H9 (cell line): ENCODE measurements at regions not wholly inside any gene's neighbourhood (a gene's known extent, or its start where the extent isn't known, plus 50 kb on each side); places are given as distances from the start of the nearest gene placed in this dataset.

Experiments
- DNase-seq: peaks from one replicate; pipeline ENCODE4 v3.0.0-alpha.2; 2017
- H2AFZ ChIP-seq: one replicate; pipeline ENCODE4 v1.6.1; 2013; ENCODE audit warnings: mild to moderate bottlenecking, low read length, control low read depth, moderate library complexity
- H2AK5ac ChIP-seq: 2 replicates; pipeline ENCODE4 v1.6.1; 2013; ENCODE audit warnings: low read length, control low read depth, mixed read lengths; ENCODE audit not compliant: insufficient read length
- H2BK120ac ChIP-seq: one replicate; pipeline ENCODE4 v1.6.1; 2013; ENCODE audit warnings: low read depth, mild to moderate bottlenecking, low read length, control low read depth, inconsistent platforms; ENCODE audit not compliant: poor library complexity, severe bottlenecking
- H2BK12ac ChIP-seq: 2 replicates; pipeline ENCODE4 v1.6.1; 2013; ENCODE audit warnings: low read length, control low read depth, mixed read lengths, low read depth; ENCODE audit not compliant: insufficient read length
- H2BK15ac ChIP-seq: 2 replicates; pipeline ENCODE4 v1.6.1; 2013; ENCODE audit warnings: low read depth, low read length, control low read depth
- H2BK20ac ChIP-seq: one replicate; pipeline ENCODE4 v1.6.1; 2013; ENCODE audit warnings: low read depth, mild to moderate bottlenecking, low read length, control low read depth, inconsistent platforms; ENCODE audit not compliant: poor library complexity, severe bottlenecking
- H2BK5ac ChIP-seq: 2 replicates; pipeline ENCODE4 v1.6.1; 2013; ENCODE audit warnings: low read length, control low read depth, mixed read lengths; ENCODE audit not compliant: insufficient read length
- H3K14ac ChIP-seq: 2 replicates; pipeline ENCODE4 v1.6.1; 2013; ENCODE audit warnings: low read length, control low read depth; ENCODE audit not compliant: insufficient read depth
- H3K18ac ChIP-seq: 2 replicates; pipeline ENCODE4 v1.6.1; 2013; ENCODE audit warnings: low read depth, mild to moderate bottlenecking, mixed read lengths, low read length, control low read depth; ENCODE audit not compliant: insufficient read length
- H3K23ac ChIP-seq: 2 replicates; pipeline ENCODE4 v1.6.1; 2013; ENCODE audit warnings: low read length, control low read depth, mixed read lengths, low read depth; ENCODE audit not compliant: insufficient read length
- H3K23me2 ChIP-seq: 2 replicates; pipeline ENCODE4 v1.6.1; 2013; ENCODE audit warnings: low read depth, mild to moderate bottlenecking, mixed read lengths, low read length, control low read depth; ENCODE audit not compliant: insufficient read length, poor library complexity, severe bottlenecking
- H3K27ac ChIP-seq: 2 replicates; pipeline ENCODE4 v1.5.1; 2013; ENCODE audit warnings: low read length, control low read depth, mixed read lengths, low read depth; ENCODE audit not compliant: insufficient read length
- H3K27me3 ChIP-seq: 2 replicates; pipeline ENCODE4 v1.6.1; 2013; ENCODE audit warnings: low read length, control low read depth, inconsistent platforms; ENCODE audit not compliant: insufficient read depth
- H3K4ac ChIP-seq: 2 replicates; pipeline ENCODE4 v1.6.1; 2013; ENCODE audit warnings: low read depth, mild to moderate bottlenecking, control low read depth, inconsistent platforms, low read length, moderate library complexity
- H3K4me1 ChIP-seq: 2 replicates; pipeline ENCODE4 v1.6.1; 2013; ENCODE audit warnings: low read length, control low read depth, inconsistent platforms; ENCODE audit not compliant: insufficient read depth
- H3K4me2 ChIP-seq: 2 replicates; pipeline ENCODE4 v1.6.1; 2013; ENCODE audit warnings: low read length, control low read depth, mixed read lengths; ENCODE audit not compliant: insufficient read length, insufficient read depth
- H3K56ac ChIP-seq: 2 replicates; pipeline ENCODE4 v1.6.1; 2013; ENCODE audit warnings: low read depth, mild to moderate bottlenecking, mixed read lengths, low read length, control low read depth; ENCODE audit not compliant: insufficient read length
- H3K79me1 ChIP-seq: 2 replicates; pipeline ENCODE4 v1.6.1; 2013; ENCODE audit warnings: low read depth, mild to moderate bottlenecking, moderate library complexity, low read length, control low read depth, inconsistent platforms; ENCODE audit not compliant: insufficient read depth, poor library complexity, severe bottlenecking
- H3K79me2 ChIP-seq: 2 replicates; pipeline ENCODE4 v1.6.1; 2013; ENCODE audit warnings: low read length, control low read depth, inconsistent platforms; ENCODE audit not compliant: insufficient read depth
- H3K9ac ChIP-seq: 2 replicates; pipeline ENCODE4 v1.6.1; 2013; ENCODE audit warnings: low read length, control low read depth, mixed read lengths; ENCODE audit not compliant: insufficient read length; ENCODE audit errors: extremely low read depth
- H3K9me3 ChIP-seq: one replicate; pipeline ENCODE4 v1.6.1; 2013; ENCODE audit warnings: low read depth, low read length, inconsistent platforms; ENCODE audit not compliant: control insufficient read depth
- H3T11ph ChIP-seq: one replicate; pipeline ENCODE4 v1.6.1; 2013; ENCODE audit warnings: mild to moderate bottlenecking, low read length, control low read depth, inconsistent platforms
- H4K20me1 ChIP-seq: one replicate; pipeline ENCODE4 v1.6.1; 2013; ENCODE audit not compliant: control insufficient read depth, insufficient read length, insufficient read depth
- H4K5ac ChIP-seq: 2 replicates; pipeline ENCODE4 v1.6.1; 2013; ENCODE audit warnings: low read depth, mild to moderate bottlenecking, mixed read lengths, low read length, control low read depth; ENCODE audit not compliant: insufficient read length
- H4K8ac ChIP-seq: replicated peaks from 2 replicates; pipeline ENCODE4 v1.6.1; 2013; ENCODE audit warnings: low read length, control low read depth, mixed read lengths, low read depth; ENCODE audit not compliant: insufficient read length
- H4K91ac ChIP-seq: 2 replicates; pipeline ENCODE4 v1.6.1; 2013; ENCODE audit warnings: low read depth, mild to moderate bottlenecking, moderate library complexity, mixed read lengths, low read length, control low read depth; ENCODE audit not compliant: insufficient read length
- H3K27ac Mint-ChIP-seq, 3 experiments: 2 replicates in 2 of 3; 3 replicates in 1 of 3; pipeline ENCODE4 v1.8.0; 2020 to 2021; ENCODE audit warnings: mixed read lengths in 3 of 3, mild to moderate bottlenecking in 1 of 3, moderate library complexity in 1 of 3
- H3K27me3 Mint-ChIP-seq: 2 replicates; pipeline ENCODE4 v1.8.0; 2021; ENCODE audit warnings: low read depth, mild to moderate bottlenecking, moderate library complexity, mixed read lengths
- H3K36me3 Mint-ChIP-seq, 3 experiments: 2 replicates in 2 of 3; 3 replicates in 1 of 3; pipeline ENCODE4 v1.8.0; 2020 to 2021; ENCODE audit warnings: low read depth in 3 of 3, mixed read lengths in 3 of 3; ENCODE audit not compliant: insufficient read depth in 1 of 3
- H3K4me1 Mint-ChIP-seq, 2 experiments: 2 replicates each; pipeline ENCODE4 v1.8.0; 2020; ENCODE audit warnings: mixed read lengths in 2 of 2
- H3K4me3 Mint-ChIP-seq, 2 experiments: 2 replicates in 1 of 2; 3 replicates in 1 of 2; pipeline ENCODE4 v1.8.0; 2020 to 2021; ENCODE audit warnings: mild to moderate bottlenecking in 2 of 2, mixed read lengths in 2 of 2, moderate library complexity in 1 of 2
- H3K9me3 Mint-ChIP-seq, 2 experiments: 2 replicates in 1 of 2; 3 replicates in 1 of 2; pipeline ENCODE4 v1.8.0; 2020; ENCODE audit warnings: mild to moderate bottlenecking in 2 of 2, mixed read lengths in 2 of 2, moderate library complexity in 1 of 2
- CTCF ChIP-seq: fragments of 200-600 bp; sonication (generic); conservative IDR thresholded peaks from 3 replicates; pipeline ENCODE4 v1.8.0; 2021; ENCODE audit warnings: antibody characterized with exemption, mild to moderate bottlenecking

GRCh38 chr21:41558842-41559241, 50.9 kb upstream of the TMPRSS2 start:
- no peak overlapping the region for H3K4me3 Mint-ChIP-seq
- H3K36me3 Mint-ChIP-seq = no peaks in the 10 kb centered on the region; a peak in 1 of 7 replicates
- Histone ChIP-seq H3K23me2 (no peaks in the 10 kb centered on the region), H2BK5ac (no peak overlapping the region), H3K4me2 (no peak overlapping the region), H4K8ac (no peak overlapping the region), H3K27ac (no peak overlapping the region), H4K5ac (no peak overlapping the region), H3K4ac (no peak overlapping the region), H3K79me1 (no peaks in the 10 kb centered on the region), H4K91ac (no peak overlapping the region), H2BK20ac (no peak overlapping the region), H3K9me3 (no peaks in the 10 kb centered on the region), H3K14ac (no peak overlapping the region), H2BK15ac (no peak overlapping the region), H2AFZ (no peak overlapping the region), H3T11ph (no peak overlapping the region), H2AK5ac (no peak overlapping the region), H2BK12ac (no peak overlapping the region), H3K18ac (no peak overlapping the region), H3K4me1 (no peaks in the 10 kb centered on the region), H4K20me1 (no peaks in the 10 kb centered on the region), H3K27me3 (no peaks in the 10 kb centered on the region), H3K56ac (no peak overlapping the region), H3K79me2 (no peaks in the 10 kb centered on the region), H3K9ac (no peak overlapping the region), H2BK120ac (no peak overlapping the region), H3K23ac (no peak overlapping the region)
- H3K27me3 Mint-ChIP-seq = peaks cover 12% of the 10 kb centered on the region
- H3K4me1 Mint-ChIP-seq = peaks cover 16 to 27% of the 10 kb centered on the region in 2 experiments; a peak in 3 of 4 replicates
- no peak for DNase-seq
- TF ChIP-seq CTCF = no peak
- H3K9me3 Mint-ChIP-seq = no peaks in the 10 kb centered on the region
- no peak overlapping the region for H3K27ac Mint-ChIP-seq
